Activated CD8-positive, alpha-beta memory T cell treated with anti-CD3 and anti-CD28 coated beads for 1 hour (primary cell): ENCODE measurements at regions not wholly inside any gene's neighbourhood (a gene's known extent, or its start where the extent isn't known, plus 50 kb on each side); places are given as distances from the start of the nearest gene placed in this dataset.

Experiments used
- DNase-seq, 2 donors: peaks; one replicate each; pipeline ENCODE4 v3.0.0-alpha.2; 2020; ENCODE audit warnings: low read depth in 1 of 2; ENCODE audit errors: extremely low read depth in 1 of 2

- no peak for DNase-seq
These were observed 261.9 kb upstream of the MOCS1 start for GRCh38 chr6:40196135-40196518.

- DNase-seq = no peak
These were observed 261.3 kb upstream of the MOCS1 start for GRCh38 chr6:40195428-40196134.

- DNase-seq = no peak
These were observed 260.3 kb upstream of the MOCS1 start for GRCh38 chr6:40194447-40195170.

- DNase-seq = no peak
These were observed 258.3 kb upstream of the MOCS1 start for GRCh38 chr6:40192516-40192915.

GRCh38 chr6:40188931-40189330 lies 254.7 kb upstream of the MOCS1 start:
- DNase-seq = no peak

GRCh38 chr6:40187535-40188144 lies 253.4 kb upstream of the MOCS1 start:
- no peak for DNase-seq

- DNase-seq = no peak
These were observed 251.2 kb upstream of the MOCS1 start for GRCh38 chr6:40185486-40185885.

- DNase-seq = no peak
These were observed 249.6 kb upstream of the MOCS1 start for GRCh38 chr6:40183902-40184301.

- no peak for DNase-seq
These were observed 247.1 kb upstream of the MOCS1 start for GRCh38 chr6:40181367-40181766.

GRCh38 chr6:40180271-40180670 lies 246.0 kb upstream of the MOCS1 start:
- DNase-seq = no peak

- DNase-seq = no peak
These were observed 245.2 kb upstream of the MOCS1 start for GRCh38 chr6:40179496-40179895.

GRCh38 chr6:40177598-40177997 lies 243.3 kb upstream of the MOCS1 start:
- DNase-seq = no peak

GRCh38 chr6:40176152-40176551 lies 241.9 kb upstream of the MOCS1 start:
- DNase-seq = no peak

- no peak for DNase-seq
These were observed 238.0 kb upstream of the MOCS1 start for GRCh38 chr6:40172272-40172671.

GRCh38 chr6:40171343-40171742 lies 237.1 kb upstream of the MOCS1 start:
- no peak for DNase-seq

- DNase-seq = no peak
These were observed 236.6 kb upstream of the MOCS1 start for GRCh38 chr6:40170856-40171255.

- DNase-seq = no peak
These were observed 235.6 kb upstream of the MOCS1 start for GRCh38 chr6:40169878-40170277.

- DNase-seq = no peak
These were observed 232.7 kb upstream of the MOCS1 start for GRCh38 chr6:40166963-40167362.

- no peak for DNase-seq
These were observed 230.9 kb upstream of the MOCS1 start for GRCh38 chr6:40165036-40165709.

- DNase-seq = no peak
These were observed 230.1 kb upstream of the MOCS1 start for GRCh38 chr6:40164345-40164755.

GRCh38 chr6:40163924-40164323 lies 229.7 kb upstream of the MOCS1 start:
- DNase-seq = no peak

GRCh38 chr6:40162074-40162473 lies 227.8 kb upstream of the MOCS1 start:
- no peak for DNase-seq
